ENCODE measurements at regions not wholly inside any gene's neighbourhood (a gene's known extent, or its start where the extent isn't known, plus 50 kb on each side); places are given as distances from the start of the nearest gene placed in this dataset.

DNA sequence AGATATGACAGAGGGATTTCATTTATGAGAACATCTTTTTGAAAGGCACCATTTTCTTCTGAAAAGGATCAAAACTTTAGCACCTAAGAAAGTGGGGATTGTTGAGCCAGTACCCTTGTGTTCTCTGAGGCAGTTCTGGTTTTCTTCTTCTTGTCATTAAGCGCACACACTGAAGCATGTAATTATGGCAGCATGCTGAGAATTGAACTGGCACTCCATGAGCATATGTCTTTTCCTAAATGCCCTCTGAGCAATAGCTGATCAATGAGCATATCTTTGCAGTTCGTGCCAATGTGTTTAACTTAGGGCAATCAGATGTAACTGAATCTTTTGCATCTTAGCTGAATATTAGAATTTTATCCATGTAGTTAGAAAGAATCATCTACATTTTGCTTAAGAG, 53.9 kb upstream of the VGLL3 start:
- no peak for TF ChIP-seq CTCF (IDR thresholded peaks at IDR 0.05)
- no peak for TF ChIP-seq POLR2A (IDR thresholded peaks at IDR 0.05)
